IMR-90 (cell line): ENCODE measurements at regions not wholly inside any gene's neighbourhood (a gene's known extent, or its start where the extent isn't known, plus 50 kb on each side); places are given as distances from the start of the nearest gene placed in this dataset.

Source experiments
- ATAC-seq: fragments of 200-7000 bp; cut with Tn5 transposase; 2 replicates; pipeline ENCODE4 v1.9.1; 2020; ENCODE audit warnings: low read depth, mild to moderate bottlenecking, moderate library complexity
- BruUV-seq: library from RNA; stranded (reverse); fragments of 400-500 nt; replicated peaks from 2 replicates; lab custom pipeline; 2021; lab: Mats Ljungman, UMichigan
- CTCF ChIA-PET: fragments of 300-600 bp; formaldehyde crosslinking; extraction: SDS; loops from one replicate; lab custom pipeline; 2021; ENCODE audit warnings: antibody characterized with exemption; lab: Yijun Ruan, JAX
- POLR2A ChIA-PET: fragments of 300-600 bp; sonication (Branson Sonifier 250); formaldehyde crosslinking; loops from one replicate; lab custom pipeline; 2022; ENCODE audit warnings: antibody characterized with exemption; ENCODE audit not compliant: unreplicated experiment; lab: Charles Lee
- DNase-seq: peaks from one replicate; pipeline ENCODE4 v3.0.0; 2013
- H2AFZ ChIP-seq: replicated peaks from 2 replicates; pipeline ENCODE3; 2013; ENCODE audit warnings: low read length, mild to moderate bottlenecking; ENCODE audit not compliant: poor library complexity
- H2AK5ac ChIP-seq: 2 replicates; pipeline ENCODE4 v1.6.1; 2013; ENCODE audit warnings: low read depth, low read length, inconsistent platforms
- H2AK9ac ChIP-seq: replicated peaks from 2 replicates; pipeline ENCODE3; 2013; ENCODE audit warnings: mild to moderate bottlenecking, low read depth, low read length, moderate library complexity; ENCODE audit not compliant: poor library complexity
- H2BK120ac ChIP-seq: 2 replicates; pipeline ENCODE4 v1.6.1; 2013; ENCODE audit warnings: low read depth, low read length, inconsistent platforms
- H2BK15ac ChIP-seq: 3 replicates; pipeline ENCODE4 v1.6.1; 2013; ENCODE audit warnings: low read depth, low read length, inconsistent platforms
- H2BK20ac ChIP-seq: 2 replicates; pipeline ENCODE4 v1.6.1; 2013; ENCODE audit warnings: low read depth, mild to moderate bottlenecking, inconsistent platforms, low read length, moderate library complexity
- H2BK5ac ChIP-seq: 2 replicates; pipeline ENCODE4 v1.6.1; 2013; ENCODE audit warnings: mild to moderate bottlenecking, low read depth, low read length, inconsistent platforms; ENCODE audit not compliant: poor library complexity, severe bottlenecking
- H3K14ac ChIP-seq: replicated peaks from 2 replicates; pipeline ENCODE4 v1.6.1; 2013; ENCODE audit warnings: low read depth, low read length, inconsistent platforms
- H3K18ac ChIP-seq: 2 replicates; pipeline ENCODE4 v1.6.1; 2013; ENCODE audit warnings: low read depth, low read length, control low read depth
- H3K23ac ChIP-seq: 2 replicates; pipeline ENCODE4 v1.6.1; 2013; ENCODE audit warnings: low read depth, low read length, inconsistent platforms
- H3K27ac ChIP-seq: 2 replicates; pipeline ENCODE4 v1.5.1; 2013; ENCODE audit warnings: mild to moderate bottlenecking, control low read depth, low read length; ENCODE audit not compliant: insufficient read depth
- H3K27me3 ChIP-seq: 2 replicates; pipeline ENCODE4 v1.6.1; 2013; ENCODE audit warnings: low read length; ENCODE audit not compliant: control insufficient read depth, insufficient read depth
- H3K36me3 ChIP-seq: 2 replicates; pipeline ENCODE4 v1.6.1; 2013; ENCODE audit warnings: low read length, mixed read lengths; ENCODE audit not compliant: control insufficient read depth, insufficient read depth
- H3K4ac ChIP-seq: 2 replicates; pipeline ENCODE4 v1.6.1; 2013; ENCODE audit warnings: low read depth, low read length, inconsistent platforms
- H3K4me1 ChIP-seq: 2 replicates; pipeline ENCODE4 v1.6.1; 2013; ENCODE audit warnings: low read length, mixed read lengths; ENCODE audit not compliant: control insufficient read depth, insufficient read depth
- H3K4me2 ChIP-seq: 2 replicates; pipeline ENCODE4 v1.6.1; 2013; ENCODE audit warnings: low read depth, mild to moderate bottlenecking, control low read depth, low read length, moderate library complexity
- H3K4me3 ChIP-seq: 2 replicates; pipeline ENCODE4 v1.5.1; 2013; ENCODE audit warnings: low read depth, mild to moderate bottlenecking, control low read depth, low read length, moderate library complexity; ENCODE audit not compliant: insufficient read depth
- H3K56ac ChIP-seq: 2 replicates; pipeline ENCODE4 v1.6.1; 2013; ENCODE audit warnings: low read length, inconsistent platforms; ENCODE audit not compliant: insufficient read depth; ENCODE audit errors: extremely low read depth
- H3K79me1 ChIP-seq, 2 experiments: 2 replicates each; pipeline ENCODE4 v1.6.1; 2013; ENCODE audit warnings: low read length in 2 of 2, inconsistent platforms in 1 of 2, low read depth in 1 of 2
- H3K9ac ChIP-seq: 2 replicates; pipeline ENCODE4 v1.6.1; 2013; ENCODE audit warnings: low read depth, low read length, control low read depth
- H3K9me1 ChIP-seq: 2 replicates; pipeline ENCODE4 v1.6.1; 2013; ENCODE audit warnings: low read length, inconsistent platforms; ENCODE audit not compliant: insufficient read depth
- H3K9me3 ChIP-seq: 2 replicates; pipeline ENCODE4 v1.6.1; 2013; ENCODE audit warnings: low read length; ENCODE audit not compliant: control insufficient read depth, insufficient read depth
- H4K20me1 ChIP-seq: 2 replicates; pipeline ENCODE4 v1.6.1; 2013; ENCODE audit warnings: low read length, inconsistent platforms; ENCODE audit not compliant: insufficient read depth
- H4K5ac ChIP-seq: 2 replicates; pipeline ENCODE4 v1.6.1; 2013; ENCODE audit warnings: mild to moderate bottlenecking, low read depth, low read length, control low read depth
- H4K8ac ChIP-seq, 2 experiments: 2 replicates each; pipeline ENCODE4 v1.6.1; 2013; ENCODE audit warnings: low read depth in 2 of 2, low read length in 2 of 2, control low read depth in 1 of 2, inconsistent platforms in 1 of 2
- H4K91ac ChIP-seq: 2 replicates; pipeline ENCODE4 v1.6.1; 2013; ENCODE audit warnings: low read depth, low read length, inconsistent platforms; ENCODE audit not compliant: insufficient read depth
- BHLHE40 ChIP-seq: fragments of 150-350 bp; IDR thresholded peaks from 2 replicates; pipeline ENCODE4 v1.6.1; 2016; ENCODE audit warnings: mild to moderate bottlenecking, low read depth, low read length
- MAFK ChIP-seq: IDR thresholded peaks from 2 replicates; pipeline ENCODE4 v1.6.1; 2012; ENCODE audit warnings: low read depth, low read length, improper control_type of control experiment
- MXI1 ChIP-seq: IDR thresholded peaks from 2 replicates; pipeline ENCODE4 v1.6.1; 2012; ENCODE audit warnings: low read depth, mild to moderate bottlenecking, low read length, moderate library complexity, borderline replicate concordance
- RAD21 ChIP-seq: IDR thresholded peaks from 2 replicates; pipeline ENCODE4 v1.6.1; 2012; ENCODE audit warnings: low read length, improper control_type of control experiment
- RFX5 ChIP-seq: IDR thresholded peaks from 2 replicates; pipeline ENCODE4 v1.8.0; 2012; ENCODE audit warnings: low read depth, mild to moderate bottlenecking, low read length, moderate library complexity
- WGBS, 2 experiments: methylation state at CpG; one replicate each; pipeline versions ENCODE4 v1.1.5 to v1.1.7; 2013; ENCODE audit warnings: missing lambda C conversion rate in 2 of 2; ENCODE audit not compliant: insufficient read length in 1 of 2; ENCODE audit errors: extremely low coverage in 2 of 2; 5-methylcytosine and 5-hydroxymethylcytosine counted together
- dilution Hi-C: fragments of 300-500 bp; cut with HindIII; formaldehyde crosslinking; loops from one replicate; pipeline ENCODE4 v1.14.3; 2018; ENCODE audit warnings: low sequenced_read_pairs; ENCODE audit not compliant: unreplicated experiment
- in situ Hi-C: fragments of 300-500 bp; cut with MboI; formaldehyde crosslinking; loops from 3 replicates; pipeline ENCODE4 v1.14.3; 2019; ENCODE audit warnings: low sequenced_read_pairs, inconsistent platforms, mixed read lengths
- intact Hi-C: fragments of 100-400 bp; cut with micrococcal nuclease; formaldehyde crosslinking; loops from 2 replicates; pipeline ENCODE4 v1.10.0; 2022

DNA sequence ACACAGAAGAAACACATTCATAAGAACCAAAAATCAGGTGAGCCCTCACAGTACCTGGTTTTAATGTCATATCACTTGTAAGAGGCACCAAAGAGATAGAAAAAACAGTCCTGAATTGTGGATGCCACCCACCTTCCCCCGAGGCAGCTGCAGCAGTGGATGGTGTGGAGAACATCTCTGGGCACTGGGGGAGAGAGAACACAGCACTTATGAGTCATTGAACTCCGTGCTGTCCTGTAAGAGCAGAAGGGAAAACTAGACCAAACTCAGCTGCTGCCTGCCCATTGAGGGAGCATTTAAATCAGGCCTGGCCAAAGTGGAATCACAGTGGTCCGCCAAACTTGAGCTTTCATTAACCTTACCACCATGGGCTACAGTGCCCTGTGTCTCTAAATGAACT, 296.2 kb downstream of the SPATA31D1 start:
- H3K27ac ChIP-seq = no peak overlapping the region
- no peaks in the 10 kb centered on the region for H3K79me1 ChIP-seq
- H2BK120ac ChIP-seq = no peak overlapping the region
- H3K9me3 ChIP-seq = peaks cover 2% of the 10 kb centered on the region; the same call in 1 of the 2 replicates
- H3K18ac ChIP-seq = no peak overlapping the region
- H3K4me1 ChIP-seq = no peaks in the 10 kb centered on the region
- ATAC-seq (peak; percentile 51; the same call in 1 of the 2 replicates), DNase-seq (peak; percentile 21)
- no peaks in the 10 kb centered on the region for H4K20me1 ChIP-seq
- no peak overlapping the region for H3K4me3 ChIP-seq
- no peak overlapping the region for H2BK20ac ChIP-seq
- no peak overlapping the region for H3K14ac ChIP-seq
- no peak overlapping the region for H2BK5ac ChIP-seq
- H4K5ac ChIP-seq = no peak overlapping the region
- in situ Hi-C loops (no loop called here), dilution Hi-C loops (no loop called here), intact Hi-C loops (no loop called here)
- BruUV-seq = no TSS peak
- no peaks in the 10 kb centered on the region for H3K27me3 ChIP-seq
- no peak overlapping the region for H3K56ac ChIP-seq
- no peak overlapping the region for H3K23ac ChIP-seq
- H3K9ac ChIP-seq = no peak overlapping the region
- H2AK9ac ChIP-seq = no peak overlapping the region
- H4K8ac ChIP-seq = no peak overlapping the region
- 100% methylated on average over 1 of the region's 3 CpGs; no CpG with 5 or more reads in 1 of the 2 experiments for WGBS, 2 experiments
- no peak for TF ChIP-seq BHLHE40
- TF ChIP-seq RAD21 = no peak
- no peak for TF ChIP-seq MAFK
- TF ChIP-seq RFX5 = no peak
- no peak for TF ChIP-seq MXI1
- H4K91ac ChIP-seq = no peak overlapping the region
- H3K9me1 ChIP-seq = no peaks in the 10 kb centered on the region
- no peak overlapping the region for H2BK15ac ChIP-seq
- H2AK5ac ChIP-seq = no peak overlapping the region
- H2AFZ ChIP-seq = peak overlapping the region; percentile 12
- H3K4me2 ChIP-seq = no peak overlapping the region
- ChIA-PET CTCF (interaction anchor here (0.5 kb wide), 1 partner anchor 1973 kb away, joined by 4 read pairs; no protein-coding TSS in a partner anchor), POLR2A (no interaction called here)
- no peak overlapping the region for H3K4ac ChIP-seq
- H3K36me3 ChIP-seq = no peaks in the 10 kb centered on the region
